ENCODE measurements at regions not wholly inside any gene's neighbourhood (a gene's known extent, or its start where the extent isn't known, plus 50 kb on each side); places are given as distances from the start of the nearest gene placed in this dataset.

- Histone ChIP-seq H3K4me1 (ENCODE audit: insufficient read depth, poor library complexity, severe bottlenecking) (no peaks in the 10 kb centered on the region), H3K27me3 (ENCODE audit: insufficient read depth, poor library complexity, severe bottlenecking) (no peaks in the 10 kb centered on the region), H3K4me3 (ENCODE audit: severe bottlenecking) (no peak overlapping the region), H3K36me3 (ENCODE audit: low read depth) (no peaks in the 10 kb centered on the region), H3K27ac (ENCODE audit: poor library complexity, severe bottlenecking) (no peak overlapping the region), H3K9me3 (ENCODE audit: severe bottlenecking) (no peaks in the 10 kb centered on the region)
- no peak for ATAC-seq (ENCODE audit: low read depth)
- no peak for DNase-seq (ENCODE audit: low spot score)
- TF ChIP-seq CTCF (IDR thresholded peaks at IDR 0.05; ENCODE audit: poor library complexity, severe bottlenecking) = no peak
These were observed 76.7 kb upstream of the MBNL1 start for GRCh38 chr3:152192050-152192449.

- Histone ChIP-seq H3K9me3 (ENCODE audit: severe bottlenecking) (no peaks in the 10 kb centered on the region), H3K27me3 (ENCODE audit: insufficient read depth, poor library complexity, severe bottlenecking) (no peaks in the 10 kb centered on the region), H3K4me1 (ENCODE audit: insufficient read depth, poor library complexity, severe bottlenecking) (no peaks in the 10 kb centered on the region), H3K27ac (ENCODE audit: poor library complexity, severe bottlenecking) (no peak overlapping the region), H3K36me3 (ENCODE audit: low read depth) (no peaks in the 10 kb centered on the region), H3K4me3 (ENCODE audit: severe bottlenecking) (no peak overlapping the region)
- no peak for ATAC-seq (ENCODE audit: low read depth)
- no peak for TF ChIP-seq CTCF (IDR thresholded peaks at IDR 0.05; ENCODE audit: poor library complexity, severe bottlenecking)
- no peak for DNase-seq (ENCODE audit: low spot score)
These were observed 75.6 kb upstream of the MBNL1 start for GRCh38 chr3:152192936-152193672.

GRCh38 chr3:152193673-152194267 is 75.0 kb upstream of the MBNL1 start:
- DNase-seq (ENCODE audit: low spot score) (no peak), ATAC-seq (ENCODE audit: low read depth) (no peak)

GRCh38 chr3:152195206-152195605 is 73.5 kb upstream of the MBNL1 start:
- Histone ChIP-seq H3K4me1 (ENCODE audit: insufficient read depth, poor library complexity, severe bottlenecking) (no peaks in the 10 kb centered on the region), H3K36me3 (ENCODE audit: low read depth) (no peaks in the 10 kb centered on the region), H3K9me3 (ENCODE audit: severe bottlenecking) (no peaks in the 10 kb centered on the region), H3K4me3 (ENCODE audit: severe bottlenecking) (no peak overlapping the region), H3K27me3 (ENCODE audit: insufficient read depth, poor library complexity, severe bottlenecking) (no peaks in the 10 kb centered on the region), H3K27ac (ENCODE audit: poor library complexity, severe bottlenecking) (no peak overlapping the region)
- no peak for ATAC-seq (ENCODE audit: low read depth)
- TF ChIP-seq CTCF (IDR thresholded peaks at IDR 0.05; ENCODE audit: poor library complexity, severe bottlenecking) = no peak
- DNase-seq (ENCODE audit: low spot score) = no peak

More at GRCh38 chr3:152193673-152194267, 75.0 kb upstream of the MBNL1 start:
- H3K27ac ChIP-seq (ENCODE audit: poor library complexity, severe bottlenecking) = no peak overlapping the region
- TF ChIP-seq CTCF (IDR thresholded peaks at IDR 0.05; ENCODE audit: poor library complexity, severe bottlenecking) = no peak
- no peaks in the 10 kb centered on the region for H3K9me3 ChIP-seq (ENCODE audit: severe bottlenecking)
- no peak overlapping the region for H3K4me3 ChIP-seq (ENCODE audit: severe bottlenecking)
- H3K4me1 ChIP-seq (ENCODE audit: insufficient read depth, poor library complexity, severe bottlenecking) = no peaks in the 10 kb centered on the region
- no peaks in the 10 kb centered on the region for H3K36me3 ChIP-seq (ENCODE audit: low read depth)
- H3K27me3 ChIP-seq (ENCODE audit: insufficient read depth, poor library complexity, severe bottlenecking) = no peaks in the 10 kb centered on the region

GRCh38 chr3:152196782-152197181 is 71.9 kb upstream of the MBNL1 start:
- H3K36me3 ChIP-seq (ENCODE audit: low read depth) = no peaks in the 10 kb centered on the region
- TF ChIP-seq CTCF (IDR thresholded peaks at IDR 0.05; ENCODE audit: poor library complexity, severe bottlenecking) = no peak
- H3K27me3 ChIP-seq (ENCODE audit: insufficient read depth, poor library complexity, severe bottlenecking) = no peaks in the 10 kb centered on the region
- H3K4me1 ChIP-seq (ENCODE audit: insufficient read depth, poor library complexity, severe bottlenecking) = no peaks in the 10 kb centered on the region
- no peaks in the 10 kb centered on the region for H3K9me3 ChIP-seq (ENCODE audit: severe bottlenecking)
- DNase-seq (ENCODE audit: low spot score) (no peak), ATAC-seq (ENCODE audit: low read depth) (no peak)
- no peak overlapping the region for H3K27ac ChIP-seq (ENCODE audit: poor library complexity, severe bottlenecking)
- no peak overlapping the region for H3K4me3 ChIP-seq (ENCODE audit: severe bottlenecking)

Data from RWPE2 (cell line).